WTC11 (cell line): ENCODE measurements at regions not wholly inside any gene's neighbourhood (a gene's known extent, or its start where the extent isn't known, plus 50 kb on each side); places are given as distances from the start of the nearest gene placed in this dataset.

Experiments
- ATAC-seq: fragments of 200-7000 bp; cut with Tn5 transposase; 2 replicates; pipeline ENCODE4 v1.10.0; 2021; ENCODE audit warnings: mild to moderate bottlenecking, moderate library complexity
- CTCF ChIA-PET: fragments of 300-600 bp; sonication (Branson Sonifier 250); formaldehyde crosslinking; loops from one replicate; lab custom pipeline; 2021; ENCODE audit warnings: antibody characterized with exemption; lab: Charles Lee
- POLR2A ChIA-PET: fragments of 350-600 bp; sonication (Branson Sonifier 250); formaldehyde crosslinking; loops from one replicate; lab custom pipeline; 2021; ENCODE audit warnings: antibody characterized with exemption; lab: Charles Lee
- DNase-seq: peaks from one replicate; pipeline ENCODE4 v3.0.0; 2021; ENCODE audit warnings: low spot score
- H3K27ac Mint-ChIP-seq: 2 replicates; pipeline ENCODE4 v1.8.0; 2021; ENCODE audit warnings: mixed read lengths
- H3K27me3 Mint-ChIP-seq: 2 replicates; pipeline ENCODE4 v1.8.0; 2021; ENCODE audit warnings: low read depth, mild to moderate bottlenecking, moderate library complexity, mixed read lengths
- H3K36me3 Mint-ChIP-seq: 2 replicates; pipeline ENCODE4 v1.8.0; 2021; ENCODE audit warnings: mixed read lengths
- H3K4me1 Mint-ChIP-seq: 2 replicates; pipeline ENCODE4 v1.8.0; 2022; ENCODE audit warnings: mixed read lengths
- H3K4me3 Mint-ChIP-seq: 2 replicates; pipeline ENCODE4 v1.8.0; 2021; ENCODE audit warnings: mild to moderate bottlenecking, moderate library complexity, mixed read lengths
- H3K9me3 Mint-ChIP-seq: 2 replicates; pipeline ENCODE4 v1.8.0; 2021; ENCODE audit warnings: mixed read lengths
- AR ChIP-seq: fragments of 250-450 bp; sonication (Bioruptor Pico); IDR thresholded peaks from 2 replicates; pipeline ENCODE4 v1.9.0; 2021; ENCODE audit warnings: mild to moderate bottlenecking
- E2F5 ChIP-seq: sonication (generic); formaldehyde crosslinking; IDR thresholded peaks from 2 replicates; pipeline ENCODE4 v1.8.1; 2022; ENCODE audit warnings: mild to moderate bottlenecking, moderate library complexity, missing genetic modification reagents
- IRF2 ChIP-seq: sonication (generic); formaldehyde crosslinking; IDR thresholded peaks from 2 replicates; pipeline ENCODE4 v1.8.0; 2022; ENCODE audit warnings: low read depth, missing genetic modification reagents, borderline replicate concordance
- NFATC4 ChIP-seq: fragments of 250-450 bp; sonication (Bioruptor Pico); IDR thresholded peaks from 2 replicates; pipeline ENCODE4 v1.9.0; 2021; ENCODE audit warnings: mild to moderate bottlenecking
- PREB ChIP-seq: sonication (generic); formaldehyde crosslinking; IDR thresholded peaks from 2 replicates; pipeline ENCODE4 v1.8.1; 2022; ENCODE audit warnings: mild to moderate bottlenecking, missing genetic modification reagents, moderate library complexity, borderline replicate concordance
- RORB ChIP-seq: fragments of 250-450 bp; sonication (Bioruptor Pico); IDR thresholded peaks from 2 replicates; pipeline ENCODE4 v1.9.0; 2021; ENCODE audit warnings: mild to moderate bottlenecking
- TEAD4 ChIP-seq: sonication (generic); formaldehyde crosslinking; IDR thresholded peaks from 2 replicates; pipeline ENCODE4 v1.8.0; 2022; ENCODE audit warnings: mild to moderate bottlenecking, missing genetic modification reagents
- ZBTB43 ChIP-seq: sonication (generic); formaldehyde crosslinking; IDR thresholded peaks from 2 replicates; pipeline ENCODE4 v1.8.1; 2023; ENCODE audit warnings: mild to moderate bottlenecking, missing genetic modification reagents
- ZNF138 ChIP-seq: sonication (generic); formaldehyde crosslinking; conservative IDR thresholded peaks from 2 replicates; pipeline ENCODE4 v1.8.1; 2022; ENCODE audit warnings: mild to moderate bottlenecking, moderate library complexity, missing genetic modification reagents
- ZNF416 ChIP-seq: fragments of 250-450 bp; sonication (Bioruptor Pico); IDR thresholded peaks from 2 replicates; pipeline ENCODE4 v1.9.0; 2021; ENCODE audit warnings: mild to moderate bottlenecking, inconsistent platforms
- TF ChIP-seq, protein P1 (sequence below): sonication (generic); formaldehyde crosslinking; IDR thresholded peaks from 2 replicates; pipeline ENCODE4 v1.8.0; 2023; ENCODE audit warnings: mild to moderate bottlenecking, missing genetic modification reagents
- TF ChIP-seq, protein P2 (sequence below): sonication (generic); formaldehyde crosslinking; IDR thresholded peaks from 2 replicates; pipeline ENCODE4 v1.8.1; 2022; ENCODE audit warnings: missing genetic modification reagents, borderline replicate concordance

DNA sequence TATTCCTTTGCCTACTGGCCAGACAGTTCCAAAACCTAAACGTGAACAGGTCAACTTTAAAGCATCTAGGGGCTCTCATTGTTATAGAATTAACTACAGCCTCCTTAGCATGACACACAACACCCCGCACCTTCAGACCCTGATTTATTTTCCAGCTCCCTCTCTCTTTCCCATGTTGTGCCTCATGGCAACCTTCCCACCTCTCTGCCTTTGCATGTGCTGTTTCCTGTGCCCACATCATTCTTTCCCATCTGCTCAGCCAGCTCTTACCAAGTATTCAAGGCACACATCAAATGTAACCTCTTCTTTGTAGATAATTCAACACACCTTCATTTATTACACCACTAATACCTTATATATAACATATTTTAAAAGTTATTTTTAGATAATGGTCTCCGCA, 291.0 kb downstream of the COL12A1 start (continued):
- TF ChIP-seq, protein P1, sequence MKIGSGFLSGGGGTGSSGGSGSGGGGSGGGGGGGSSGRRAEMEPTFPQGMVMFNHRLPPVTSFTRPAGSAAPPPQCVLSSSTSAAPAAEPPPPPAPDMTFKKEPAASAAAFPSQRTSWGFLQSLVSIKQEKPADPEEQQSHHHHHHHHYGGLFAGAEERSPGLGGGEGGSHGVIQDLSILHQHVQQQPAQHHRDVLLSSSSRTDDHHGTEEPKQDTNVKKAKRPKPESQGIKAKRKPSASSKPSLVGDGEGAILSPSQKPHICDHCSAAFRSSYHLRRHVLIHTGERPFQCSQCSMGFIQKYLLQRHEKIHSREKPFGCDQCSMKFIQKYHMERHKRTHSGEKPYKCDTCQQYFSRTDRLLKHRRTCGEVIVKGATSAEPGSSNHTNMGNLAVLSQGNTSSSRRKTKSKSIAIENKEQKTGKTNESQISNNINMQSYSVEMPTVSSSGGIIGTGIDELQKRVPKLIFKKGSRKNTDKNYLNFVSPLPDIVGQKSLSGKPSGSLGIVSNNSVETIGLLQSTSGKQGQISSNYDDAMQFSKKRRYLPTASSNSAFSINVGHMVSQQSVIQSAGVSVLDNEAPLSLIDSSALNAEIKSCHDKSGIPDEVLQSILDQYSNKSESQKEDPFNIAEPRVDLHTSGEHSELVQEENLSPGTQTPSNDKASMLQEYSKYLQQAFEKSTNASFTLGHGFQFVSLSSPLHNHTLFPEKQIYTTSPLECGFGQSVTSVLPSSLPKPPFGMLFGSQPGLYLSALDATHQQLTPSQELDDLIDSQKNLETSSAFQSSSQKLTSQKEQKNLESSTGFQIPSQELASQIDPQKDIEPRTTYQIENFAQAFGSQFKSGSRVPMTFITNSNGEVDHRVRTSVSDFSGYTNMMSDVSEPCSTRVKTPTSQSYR (CRISPR knock-in tag), result no peak
- no peak for TF ChIP-seq RORB (CRISPR knock-in tag)

GRCh38 chr6:74912234-74912633, 293.6 kb downstream of the COL12A1 start:
- DNase-seq (no peak), ATAC-seq (no peak)
- no peak overlapping the region for H3K4me3 Mint-ChIP-seq

More at GRCh38 chr6:74912234-74912633, 293.6 kb downstream of the COL12A1 start:
- H3K27me3 Mint-ChIP-seq, result no peaks in the 10 kb centered on the region; the same call in 1 of the 2 replicates
- no peaks in the 10 kb centered on the region for H3K9me3 Mint-ChIP-seq
- POLR2A ChIA-PET, result no interaction called here
- TF ChIP-seq TEAD4 (no peak), ZNF416 (CRISPR knock-in tag) (no peak), IRF2 (CRISPR knock-in tag) (no peak), ZNF138 (CRISPR knock-in tag) (no peak), PREB (CRISPR knock-in tag) (no peak), NFATC4 (CRISPR knock-in tag) (no peak), E2F5 (no peak), ZBTB43 (no peak), AR (CRISPR knock-in tag) (no peak)
- TF ChIP-seq, protein P2, sequence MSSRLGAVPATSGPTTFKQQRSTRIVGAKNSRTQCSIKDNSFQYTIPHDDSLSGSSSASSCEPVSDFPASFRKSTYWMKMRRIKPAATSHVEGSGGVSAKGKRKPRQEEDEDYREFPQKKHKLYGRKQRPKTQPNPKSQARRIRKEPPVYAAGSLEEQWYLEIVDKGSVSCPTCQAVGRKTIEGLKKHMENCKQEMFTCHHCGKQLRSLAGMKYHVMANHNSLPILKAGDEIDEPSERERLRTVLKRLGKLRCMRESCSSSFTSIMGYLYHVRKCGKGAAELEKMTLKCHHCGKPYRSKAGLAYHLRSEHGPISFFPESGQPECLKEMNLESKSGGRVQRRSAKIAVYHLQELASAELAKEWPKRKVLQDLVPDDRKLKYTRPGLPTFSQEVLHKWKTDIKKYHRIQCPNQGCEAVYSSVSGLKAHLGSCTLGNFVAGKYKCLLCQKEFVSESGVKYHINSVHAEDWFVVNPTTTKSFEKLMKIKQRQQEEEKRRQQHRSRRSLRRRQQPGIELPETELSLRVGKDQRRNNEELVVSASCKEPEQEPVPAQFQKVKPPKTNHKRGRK (CRISPR knock-in tag), result no peak
- H3K27ac Mint-ChIP-seq, result no peak overlapping the region
- no peaks in the 10 kb centered on the region for H3K36me3 Mint-ChIP-seq
- no peaks in the 10 kb centered on the region for H3K4me1 Mint-ChIP-seq
- CTCF ChIA-PET, result interaction anchor here (0.6 kb wide), 1 partner anchor 296 kb away, joined by 3 read pairs; no protein-coding TSS in a partner anchor
